Rectal smooth muscle tissue (tissue), 1 donor: ENCODE measurements at regions not wholly inside any gene's neighbourhood (a gene's known extent, or its start where the extent isn't known, plus 50 kb on each side); places are given as distances from the start of the nearest gene placed in this dataset.
"Not testable (repeated sequence)": the region's sequence is repeated elsewhere in the genome, so short reads cannot be mapped to it uniquely, and the experiment has no call there.

ENCODE experiments used
- H3K27ac ChIP-seq: one replicate; pipeline ENCODE4 v1.7.0; 2013; ENCODE audit warnings: low read depth, low read length, inconsistent platforms
- H3K27me3 ChIP-seq: one replicate; pipeline ENCODE4 v1.7.0; 2013; ENCODE audit warnings: low read length; ENCODE audit not compliant: control insufficient read depth, insufficient read depth
- H3K36me3 ChIP-seq: one replicate; pipeline ENCODE4 v1.7.0; 2013; ENCODE audit warnings: low read length; ENCODE audit not compliant: control insufficient read depth, insufficient read depth
- H3K4me1 ChIP-seq: one replicate; pipeline ENCODE4 v1.7.0; 2013; ENCODE audit warnings: low read length; ENCODE audit not compliant: control insufficient read depth, insufficient read depth
- H3K4me3 ChIP-seq: one replicate; pipeline ENCODE4 v1.7.0; 2013; ENCODE audit warnings: low read length
- H3K9ac ChIP-seq: one replicate; pipeline ENCODE4 v1.7.0; 2013; ENCODE audit warnings: low read length

DNA sequence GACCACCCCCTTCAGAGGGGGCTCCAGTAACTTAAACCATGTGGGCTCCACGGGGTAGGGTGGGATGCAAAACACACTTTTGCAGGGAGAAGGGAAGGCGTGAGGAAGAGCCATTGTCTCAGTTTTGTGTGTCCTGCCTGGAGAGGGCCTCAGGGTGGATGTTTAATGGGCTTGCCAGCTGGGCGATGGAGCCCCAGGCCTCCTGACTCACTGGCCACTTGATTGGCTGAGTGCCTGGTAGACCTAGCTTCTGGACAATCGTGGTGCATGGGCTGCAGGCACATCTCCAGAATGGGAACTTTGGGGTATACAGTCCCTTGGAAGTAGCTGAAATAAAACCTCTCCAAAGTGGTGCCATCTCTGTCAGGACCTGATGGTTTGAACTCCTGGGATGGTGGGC lies 118.3 kb upstream of the MRPS22 start:
- Histone ChIP-seq H3K36me3 (no peaks in the 10 kb centered on the region), H3K9ac (no peak overlapping the region), H3K4me1 (no peaks in the 10 kb centered on the region), H3K27me3 (no peaks in the 10 kb centered on the region), H3K27ac (no peak overlapping the region), H3K4me3 (no peak overlapping the region)

DNA sequence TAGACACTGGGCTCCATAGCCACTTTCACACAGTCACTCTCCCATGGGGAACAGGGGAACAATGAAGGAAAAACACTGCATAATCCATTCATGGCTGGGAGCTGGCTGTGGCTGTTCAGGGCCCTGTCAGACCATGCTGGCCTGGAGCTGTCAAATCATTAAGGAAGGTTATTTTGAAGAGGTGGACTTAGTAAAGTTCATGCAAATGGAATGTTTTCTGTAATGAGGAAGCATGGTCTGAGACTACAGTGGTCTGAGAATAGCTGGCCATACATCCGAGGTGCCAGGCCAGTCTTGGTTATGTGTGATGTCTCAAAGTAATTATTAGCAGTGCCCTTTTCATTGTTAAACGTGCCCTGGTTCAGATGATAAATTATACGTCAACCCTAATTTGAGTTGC lies 117.1 kb upstream of the MRPS22 start:
- Histone ChIP-seq H3K36me3 (no peaks in the 10 kb centered on the region), H3K4me3 (no peak overlapping the region), H3K27ac (no peak overlapping the region), H3K4me1 (no peaks in the 10 kb centered on the region), H3K9ac (no peak overlapping the region), H3K27me3 (no peaks in the 10 kb centered on the region)

DNA sequence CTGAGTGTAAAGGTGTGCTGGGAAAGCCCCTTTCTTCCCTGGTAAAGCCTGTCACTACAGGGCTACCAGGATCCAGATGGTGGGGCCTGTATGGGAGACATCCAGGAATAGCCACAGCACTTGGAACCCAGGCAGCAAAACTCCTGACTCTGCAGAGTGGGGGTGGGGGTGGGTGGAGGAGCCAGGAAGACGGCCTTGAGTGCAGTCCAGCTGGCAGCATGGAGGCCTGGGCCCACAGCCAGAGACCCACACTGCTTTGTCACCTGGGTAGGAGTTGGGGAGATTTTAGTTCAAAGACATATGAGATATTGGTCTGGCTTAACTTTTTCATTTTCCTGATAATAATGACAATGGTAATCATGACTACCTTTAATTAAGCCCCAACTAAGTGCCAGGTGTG lies 116.7 kb upstream of the MRPS22 start:
- no peaks in the 10 kb centered on the region for H3K36me3 ChIP-seq
- no peak overlapping the region for H3K27ac ChIP-seq
- H3K4me1 ChIP-seq: no peaks in the 10 kb centered on the region
- no peak overlapping the region for H3K4me3 ChIP-seq
- no peak overlapping the region for H3K9ac ChIP-seq
- H3K27me3 ChIP-seq: no peaks in the 10 kb centered on the region

DNA sequence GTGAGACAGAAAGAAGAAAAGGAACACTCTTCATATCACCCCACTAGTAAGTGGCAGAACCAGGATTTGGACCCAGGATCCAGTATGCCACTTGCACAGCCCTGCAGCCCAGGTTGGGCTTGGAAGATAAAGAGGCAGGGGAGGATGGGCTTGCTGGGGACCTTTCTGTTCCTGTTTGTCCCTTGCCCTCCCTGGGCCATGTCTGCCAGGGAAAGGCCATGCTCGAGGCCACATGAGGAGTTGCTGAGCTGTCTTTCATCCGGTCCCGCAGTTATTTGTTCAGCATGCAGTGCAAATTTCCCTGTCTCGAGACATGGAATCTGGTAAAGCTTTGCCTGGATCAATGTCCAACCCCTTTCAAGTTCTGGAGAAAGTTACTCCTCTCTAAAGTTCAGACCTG lies 116.0 kb upstream of the MRPS22 start:
- no peaks in the 10 kb centered on the region for H3K36me3 ChIP-seq
- no peaks in the 10 kb centered on the region for H3K4me1 ChIP-seq
- no peak overlapping the region for H3K4me3 ChIP-seq
- H3K27ac ChIP-seq: no peak overlapping the region
- H3K9ac ChIP-seq: no peak overlapping the region
- H3K27me3 ChIP-seq: no peaks in the 10 kb centered on the region

DNA sequence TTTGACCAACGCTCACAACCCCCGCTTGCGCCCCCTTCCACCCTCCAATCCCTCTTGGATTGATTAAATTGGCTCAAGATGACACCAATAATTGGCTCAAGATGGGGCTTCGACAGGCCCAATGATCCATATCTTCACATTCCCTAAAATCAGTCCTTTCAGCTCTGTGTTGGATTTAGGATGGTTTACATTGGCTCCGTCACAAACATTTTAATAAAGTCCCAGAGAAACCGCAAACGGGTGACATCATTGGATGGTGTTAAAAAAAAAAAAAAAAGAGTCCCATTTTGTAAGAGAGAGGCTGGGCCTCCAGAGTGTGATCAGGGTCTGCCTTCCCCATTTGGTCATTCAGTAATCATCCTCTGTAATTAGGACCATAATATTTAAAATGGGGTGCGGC lies 113.4 kb upstream of the MRPS22 start:
- Histone ChIP-seq H3K4me1 (no peaks in the 10 kb centered on the region), H3K27me3 (no peaks in the 10 kb centered on the region), H3K36me3 (no peaks in the 10 kb centered on the region), H3K9ac (no peak overlapping the region), H3K27ac (no peak overlapping the region), H3K4me3 (no peak overlapping the region)

DNA sequence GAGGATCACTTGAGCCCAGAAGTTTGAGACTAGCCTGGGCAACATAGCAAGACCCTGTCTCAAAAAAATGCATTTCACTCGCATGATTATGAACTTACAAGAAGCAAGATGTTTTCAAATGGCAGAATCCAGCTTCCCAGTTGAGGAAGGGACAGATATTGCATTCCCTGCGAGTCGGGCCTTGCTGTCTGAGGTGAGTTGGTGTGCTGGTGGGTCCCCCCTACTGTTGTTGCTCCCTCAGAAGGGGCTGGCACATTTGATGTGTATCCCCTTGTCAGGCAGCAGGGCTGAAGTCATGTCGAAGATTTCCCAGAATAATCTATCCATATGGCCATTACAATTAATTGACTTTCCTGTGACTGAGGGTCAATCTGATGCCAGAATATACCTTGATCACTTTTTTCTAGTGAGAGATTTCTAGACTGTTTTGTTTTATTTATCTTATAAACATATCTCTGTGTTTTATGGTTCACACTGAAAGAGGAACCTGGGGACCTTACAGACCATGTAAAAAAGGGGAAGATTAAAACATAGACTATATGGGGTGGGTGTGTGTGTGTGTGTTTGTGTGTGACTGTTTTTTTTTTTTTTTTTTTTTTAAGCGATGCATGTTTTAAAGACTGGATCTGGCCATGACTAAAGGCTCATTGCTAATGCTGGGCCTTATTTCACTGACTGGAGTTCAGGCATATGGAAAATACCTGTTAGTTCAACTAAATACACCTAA lies 112.1 kb upstream of the MRPS22 start:
- H3K36me3 ChIP-seq: no peaks in the 10 kb centered on the region
- H3K27ac ChIP-seq: no peak overlapping the region
- no peaks in the 10 kb centered on the region for H3K4me1 ChIP-seq
- H3K27me3 ChIP-seq: no peaks in the 10 kb centered on the region
- H3K4me3 ChIP-seq: no peak overlapping the region
- no peak overlapping the region for H3K9ac ChIP-seq

DNA sequence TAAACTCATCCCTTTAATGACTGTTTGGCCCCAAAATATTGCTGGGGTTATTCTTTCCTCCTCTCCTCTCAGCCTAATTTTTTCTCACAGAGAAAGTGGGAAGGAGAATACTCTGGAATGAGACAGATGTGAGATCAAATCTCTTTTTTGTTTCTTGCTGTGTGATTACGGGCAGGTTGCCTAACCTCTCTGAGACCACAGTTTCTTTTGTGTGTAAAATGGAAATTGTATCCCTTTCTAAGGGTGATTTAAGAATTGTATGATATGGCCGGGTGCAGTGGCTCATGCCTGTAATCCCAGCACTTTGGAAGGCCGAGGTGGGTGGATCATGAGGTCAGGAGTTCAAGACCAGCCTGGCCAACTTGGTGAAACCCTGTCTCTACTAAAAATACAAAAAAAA lies 111.5 kb upstream of the MRPS22 start:
- not testable (repeated sequence) for H3K4me1 ChIP-seq, H3K27ac ChIP-seq, H3K9ac ChIP-seq, H3K4me3 ChIP-seq, H3K36me3 ChIP-seq, H3K27me3 ChIP-seq

DNA sequence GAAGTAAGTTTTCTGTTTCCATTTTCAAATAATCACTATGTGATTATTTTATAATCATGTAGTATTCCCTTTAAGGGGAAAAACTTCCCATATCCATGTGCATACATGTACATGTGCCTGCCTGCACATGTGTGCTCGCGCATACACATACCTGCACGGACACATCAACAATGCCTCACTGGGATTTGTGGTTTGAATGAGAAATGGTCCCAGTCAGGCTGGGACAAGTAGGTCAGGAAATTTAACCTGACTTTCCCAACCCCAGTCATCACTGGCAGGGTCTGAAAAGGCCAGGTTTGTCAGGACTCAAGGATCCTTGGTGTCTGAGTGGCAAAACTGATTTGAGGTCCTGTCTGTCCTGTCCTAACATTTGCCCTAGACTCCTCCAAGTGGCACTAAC lies 109.3 kb upstream of the MRPS22 start:
- Histone ChIP-seq H3K27ac (no peak overlapping the region), H3K9ac (no peak overlapping the region), H3K4me1 (no peaks in the 10 kb centered on the region), H3K27me3 (no peaks in the 10 kb centered on the region), H3K36me3 (no peaks in the 10 kb centered on the region), H3K4me3 (no peak overlapping the region)

DNA sequence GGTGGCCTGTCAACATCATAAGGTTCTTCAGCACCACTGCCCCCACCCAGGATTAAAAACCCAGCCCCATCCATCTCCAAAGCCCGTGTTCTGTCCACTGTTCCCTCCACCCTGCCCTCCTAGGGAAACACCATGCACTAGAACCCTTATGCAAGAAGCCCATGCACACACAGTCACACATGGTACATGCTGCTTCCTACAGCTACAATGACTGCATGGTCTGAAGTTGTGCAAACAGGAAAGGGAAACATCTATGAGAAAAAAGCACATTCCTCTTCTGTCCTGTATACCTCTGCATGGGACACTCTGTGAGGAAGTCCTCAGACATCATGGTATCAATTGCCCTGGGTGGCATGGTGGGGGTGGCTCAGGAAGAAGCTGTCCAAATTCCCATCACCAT lies 108.6 kb upstream of the MRPS22 start:
- no peak overlapping the region for H3K4me3 ChIP-seq
- no peak overlapping the region for H3K9ac ChIP-seq
- no peaks in the 10 kb centered on the region for H3K4me1 ChIP-seq
- H3K36me3 ChIP-seq: no peaks in the 10 kb centered on the region
- H3K27ac ChIP-seq: no peak overlapping the region
- no peaks in the 10 kb centered on the region for H3K27me3 ChIP-seq

DNA sequence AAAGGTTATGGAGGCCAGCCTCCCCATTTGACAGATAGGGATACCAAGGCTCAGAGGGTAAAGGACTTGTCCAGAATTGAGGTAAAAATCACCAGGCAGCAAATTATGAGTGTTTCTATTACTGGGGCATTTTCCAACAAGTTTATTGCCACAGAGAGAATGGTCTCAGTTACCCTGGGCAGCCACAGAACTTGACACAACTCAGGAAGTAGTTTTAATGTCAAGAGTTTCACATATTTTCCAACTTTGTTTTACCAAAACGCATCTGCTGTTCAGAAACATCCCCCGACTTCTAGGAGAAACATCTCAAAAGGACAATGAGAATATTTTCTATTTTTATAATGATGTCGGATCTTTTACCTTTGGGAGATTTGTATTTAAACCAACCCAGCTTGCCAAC lies 107.5 kb upstream of the MRPS22 start:
- no peak overlapping the region for H3K4me3 ChIP-seq
- H3K9ac ChIP-seq: no peak overlapping the region
- no peaks in the 10 kb centered on the region for H3K27me3 ChIP-seq
- no peaks in the 10 kb centered on the region for H3K36me3 ChIP-seq
- no peak overlapping the region for H3K27ac ChIP-seq
- H3K4me1 ChIP-seq: no peaks in the 10 kb centered on the region

DNA sequence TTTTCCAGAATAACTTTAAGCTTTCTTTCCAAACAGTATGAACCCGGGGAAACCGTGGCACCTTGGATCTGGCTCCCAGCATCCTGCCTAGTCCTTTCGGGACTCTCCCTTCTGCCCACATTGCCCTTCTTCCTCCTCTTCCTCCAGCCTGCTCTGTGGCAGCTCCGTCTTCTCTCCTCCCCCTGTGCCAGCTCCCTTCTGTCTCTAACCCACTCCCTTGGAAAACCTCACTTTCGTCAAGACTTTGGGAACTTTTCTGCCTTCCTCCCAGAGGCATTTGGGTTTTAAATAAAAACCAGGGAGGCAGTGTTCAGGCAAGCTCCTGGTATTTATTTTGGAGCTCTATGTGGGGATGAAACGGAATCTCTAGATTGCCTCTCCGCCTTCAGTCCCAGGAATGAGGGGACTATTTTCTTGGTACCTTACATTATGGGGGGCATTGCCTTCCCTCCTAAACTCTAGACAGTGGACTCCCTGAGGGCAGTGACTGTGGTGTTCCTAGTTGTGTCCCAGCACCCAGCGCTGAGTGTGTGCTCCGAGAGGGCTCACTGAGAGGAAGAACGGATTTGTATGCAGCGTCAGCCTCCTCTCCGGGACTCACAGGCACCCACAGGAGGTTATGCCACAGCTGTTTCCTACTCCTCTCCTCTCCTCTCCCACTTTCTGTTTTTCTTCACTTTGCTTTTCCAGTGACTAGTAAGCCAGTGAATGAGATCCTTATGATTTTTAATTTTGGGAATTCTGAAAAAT lies 105.4 kb upstream of the MRPS22 start:
- Histone ChIP-seq H3K4me3 (no peak overlapping the region), H3K4me1 (no peaks in the 10 kb centered on the region), H3K27ac (no peak overlapping the region), H3K27me3 (no peaks in the 10 kb centered on the region), H3K9ac (no peak overlapping the region), H3K36me3 (no peaks in the 10 kb centered on the region)

DNA sequence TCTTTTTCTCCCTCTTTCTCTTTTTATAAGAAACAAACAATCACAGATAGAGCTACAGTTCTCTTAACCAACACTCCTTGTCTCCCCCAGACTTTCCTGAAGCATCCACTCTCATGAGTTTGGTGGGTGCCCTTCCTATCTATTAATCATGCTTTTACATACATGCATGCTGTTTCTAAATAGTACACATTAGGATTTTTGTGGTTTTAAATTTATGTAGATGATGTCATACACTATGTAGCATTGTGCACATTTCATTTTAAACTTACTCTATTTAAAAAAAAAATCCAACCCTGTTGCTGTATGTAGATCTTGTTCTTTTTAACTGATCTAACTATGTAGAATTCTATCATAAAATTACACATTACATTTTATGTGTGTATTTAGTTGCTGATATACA lies 104.3 kb upstream of the MRPS22 start:
- H3K4me1 ChIP-seq: no peaks in the 10 kb centered on the region
- H3K36me3 ChIP-seq: no peaks in the 10 kb centered on the region
- no peak overlapping the region for H3K4me3 ChIP-seq
- H3K9ac ChIP-seq: no peak overlapping the region
- no peaks in the 10 kb centered on the region for H3K27me3 ChIP-seq
- no peak overlapping the region for H3K27ac ChIP-seq

DNA sequence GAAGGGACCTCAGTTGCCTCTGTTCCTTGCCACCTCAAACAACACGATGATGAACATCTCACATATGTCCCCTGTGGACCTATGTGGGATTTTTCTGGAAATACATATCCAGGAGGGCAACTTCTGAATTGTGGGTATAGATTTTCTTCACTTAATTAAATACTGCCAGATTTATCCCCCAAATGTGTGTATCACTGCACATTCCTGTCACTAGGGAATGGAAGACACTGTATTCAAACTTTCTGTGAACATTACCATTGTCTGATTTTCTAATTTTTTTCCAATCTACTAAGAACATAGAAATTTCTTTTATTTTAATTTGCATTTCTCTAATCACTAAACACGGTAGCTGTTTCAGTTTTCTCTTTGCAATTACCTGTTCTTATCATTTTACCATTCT lies 102.0 kb upstream of the MRPS22 start:
- no peak overlapping the region for H3K4me3 ChIP-seq
- H3K27me3 ChIP-seq: no peaks in the 10 kb centered on the region
- H3K27ac ChIP-seq: no peak overlapping the region
- H3K4me1 ChIP-seq: no peaks in the 10 kb centered on the region
- no peak overlapping the region for H3K9ac ChIP-seq
- H3K36me3 ChIP-seq: no peaks in the 10 kb centered on the region
